GM12892 (cell line): ENCODE measurements at regions not wholly inside any gene's neighbourhood (a gene's known extent, or its start where the extent isn't known, plus 50 kb on each side); places are given as distances from the start of the nearest gene placed in this dataset.
"Not testable (repeated sequence)": the region's sequence is repeated elsewhere in the genome, so short reads cannot be mapped to it uniquely, and the experiment has no call there.

Experiments used
- DNase-seq: peaks from one replicate; pipeline ENCODE4 v3.0.0; 2011; ENCODE audit not compliant: insufficient read length
- FAIRE-seq: peaks from 2 replicates; lab custom pipeline; 2011; peaks lifted over from hg19 to GRCh38; lab: Jason Lieb, UNC
- POLR2A ChIP-seq: IDR thresholded peaks from 2 replicates; pipeline ENCODE4 v1.6.1; 2011; ENCODE audit warnings: low read depth, low read length, control low read depth
- POLR2AphosphoS5 ChIP-seq: IDR thresholded peaks from 2 replicates; pipeline ENCODE4 v1.6.1; 2011; ENCODE audit warnings: low read depth, low read length, control low read depth
- TAF1 ChIP-seq: IDR thresholded peaks from 2 replicates; pipeline ENCODE4 v1.6.1; 2011; ENCODE audit warnings: low read depth, mild to moderate bottlenecking, control low read depth, low read length, borderline replicate concordance

DNA sequence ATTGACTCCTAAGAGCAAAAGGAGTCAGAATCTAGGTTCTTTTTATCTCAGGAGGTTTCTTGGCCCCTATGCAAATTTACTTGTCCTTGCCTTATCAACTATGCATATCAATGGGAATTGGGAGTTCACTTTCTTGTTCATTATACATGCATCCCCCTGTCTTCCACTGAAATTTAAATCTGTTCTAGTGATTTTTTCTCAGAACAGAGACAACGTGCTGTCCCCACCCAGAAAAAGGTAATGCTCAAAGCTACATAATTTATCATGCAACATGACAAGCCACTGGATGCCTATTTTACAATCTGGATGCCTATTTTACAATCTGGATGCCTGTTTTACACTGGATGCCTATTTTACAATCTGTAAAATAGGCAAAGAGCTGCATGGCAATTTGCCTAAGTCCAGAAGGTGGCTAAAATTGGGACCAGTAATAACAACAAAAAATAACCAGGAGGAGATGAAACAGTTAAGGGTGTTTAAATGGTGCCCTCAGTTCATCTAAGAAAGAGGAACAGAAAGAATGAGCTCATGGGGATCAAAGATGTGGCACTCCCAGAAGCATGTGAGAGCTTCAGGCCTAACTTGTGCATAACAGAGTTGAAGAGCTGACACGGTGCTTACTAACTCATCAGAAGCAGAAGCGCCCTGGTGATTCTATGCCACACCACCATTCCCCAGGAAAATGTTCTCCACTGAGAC is 537.8 kb upstream of the BOD1L1 start:
- peak; percentile 63 for FAIRE-seq
- TF ChIP-seq POLR2A: no peak
- DNase-seq: no peak

DNA sequence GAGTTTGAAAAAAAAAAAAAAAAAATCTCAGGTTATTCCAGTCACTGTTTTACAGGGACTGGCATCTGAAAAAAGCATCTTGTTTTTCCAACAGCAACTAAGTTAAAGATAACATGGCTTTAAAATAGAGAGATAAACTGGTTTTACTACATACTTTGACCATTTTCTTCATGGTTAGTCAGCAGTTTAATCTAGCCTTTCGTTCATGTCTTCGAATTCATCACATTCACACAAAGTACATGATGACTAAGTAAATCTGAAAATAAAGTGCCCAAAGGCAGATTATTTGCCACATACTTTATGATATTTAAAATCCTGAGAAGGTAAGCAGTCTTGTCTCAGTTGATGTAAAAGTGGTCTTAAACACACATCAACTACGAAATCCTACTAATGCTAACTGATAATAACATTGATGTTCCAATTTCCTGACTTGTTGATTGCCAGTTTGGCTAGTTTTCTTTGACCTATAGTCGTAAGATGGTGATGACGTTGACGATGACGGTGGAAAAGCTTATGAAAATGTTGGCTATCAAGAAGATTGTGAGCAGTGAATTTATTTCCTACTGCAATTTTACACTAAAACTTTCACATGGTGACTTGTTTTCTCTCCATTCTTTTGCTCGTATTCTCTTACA is 540.5 kb upstream of the BOD1L1 start:
- FAIRE-seq: no peak

GRCh38 chr4:14168919-14169318 is 541.4 kb upstream of the BOD1L1 start:
- TF ChIP-seq TAF1 (no peak), POLR2A (no peak), POLR2AphosphoS5 (no peak)
- FAIRE-seq: peak; percentile 21
- no peak for DNase-seq

More for the DNA sequence above, 540.5 kb upstream of the BOD1L1 start:
- no peak for DNase-seq
- TF ChIP-seq TAF1 (no peak), POLR2A (no peak), POLR2AphosphoS5 (no peak)

- no peak for DNase-seq
- TF ChIP-seq TAF1 (no peak), POLR2AphosphoS5 (no peak), POLR2A (no peak)
- FAIRE-seq: no peak
These were observed 541.9 kb upstream of the BOD1L1 start for GRCh38 chr4:14169460-14169859.

- not testable (repeated sequence) for DNase-seq, FAIRE-seq
These were observed 542.4 kb upstream of the BOD1L1 start for GRCh38 chr4:14169940-14170339.

GRCh38 chr4:14176613-14177012 is 549.1 kb upstream of the BOD1L1 start:
- no peak for TF ChIP-seq TAF1
- no peak for FAIRE-seq
- DNase-seq: no peak

DNA sequence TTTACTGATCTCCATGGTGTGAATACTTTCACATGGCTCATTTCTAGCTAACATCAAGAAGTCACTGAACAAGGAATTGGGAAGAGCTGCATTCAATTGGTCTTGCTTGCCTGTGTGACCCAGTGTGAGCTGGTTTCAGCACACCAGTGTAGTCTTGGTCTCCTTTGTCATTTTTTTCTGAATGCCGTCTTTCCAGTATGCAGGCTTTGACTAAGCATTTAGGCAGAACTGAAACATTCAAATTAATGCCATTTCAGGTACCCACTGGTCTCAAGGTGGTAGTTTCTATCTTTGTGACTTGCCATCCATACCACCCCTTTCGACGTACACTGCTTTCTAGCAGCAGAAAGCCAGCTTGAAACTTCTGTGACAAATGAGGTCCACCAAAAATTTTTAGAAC is 550.5 kb upstream of the BOD1L1 start:
- no peak for TF ChIP-seq POLR2A
- TF ChIP-seq TAF1: no peak
- FAIRE-seq: peak; percentile 82
- DNase-seq: no peak

GRCh38 chr4:14178421-14178820 is 550.9 kb upstream of the BOD1L1 start:
- DNase-seq (no peak), FAIRE-seq (no peak)
- TF ChIP-seq POLR2A (no peak), TAF1 (no peak), POLR2AphosphoS5 (no peak)

DNA sequence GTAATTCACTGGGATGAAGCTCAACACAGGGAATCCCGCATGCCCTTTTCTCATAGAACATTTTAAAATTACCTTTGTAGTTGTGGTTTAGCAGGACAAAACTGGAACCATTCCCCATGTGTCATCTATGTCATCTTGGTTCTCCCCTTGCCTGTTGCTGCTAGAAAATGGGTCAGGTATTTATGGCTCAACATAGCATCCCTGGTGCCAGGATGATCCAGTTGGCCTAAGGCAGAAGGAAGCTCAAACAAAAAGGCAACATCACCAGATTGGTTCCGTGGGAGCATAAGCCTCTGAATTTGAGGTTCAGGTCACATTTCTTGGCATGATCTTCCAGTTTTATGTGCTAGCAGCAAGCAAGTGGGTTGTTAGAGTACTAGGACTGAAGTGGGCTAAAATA is 552.6 kb upstream of the BOD1L1 start:
- DNase-seq (no peak), FAIRE-seq (no peak)
- TF ChIP-seq TAF1 (no peak), POLR2AphosphoS5 (no peak), POLR2A (no peak)

DNA sequence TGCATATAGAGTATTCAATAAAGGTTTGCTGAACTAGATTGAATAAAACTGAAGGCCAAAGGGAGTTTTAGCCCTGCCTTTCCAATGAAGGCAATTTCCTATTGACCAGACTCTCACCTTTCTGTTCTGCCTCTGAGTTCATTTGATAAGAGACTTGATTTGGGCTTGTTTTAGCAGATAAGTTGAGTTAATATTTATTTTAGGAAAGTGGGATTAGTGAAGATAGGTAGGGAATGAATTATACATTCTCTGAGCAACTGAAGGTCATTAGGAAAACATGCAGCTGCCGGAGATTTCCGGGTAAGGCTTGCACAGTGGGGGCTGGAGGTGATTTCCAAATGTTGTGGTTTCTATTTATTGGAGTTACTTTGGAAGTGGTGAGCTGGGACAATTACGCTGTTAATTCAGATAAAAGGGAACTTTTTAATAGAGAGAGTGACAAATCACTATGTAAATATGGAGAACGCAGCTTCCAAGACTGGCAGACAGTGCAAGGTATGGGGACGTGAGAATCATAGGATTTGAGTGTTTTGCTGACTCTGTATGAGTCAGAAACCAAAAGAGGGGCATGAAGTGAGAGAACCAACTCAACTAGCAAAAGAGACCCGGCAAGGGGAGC is 553.6 kb upstream of the BOD1L1 start:
- no peak for DNase-seq
- no peak for TF ChIP-seq POLR2AphosphoS5
- TF ChIP-seq POLR2A: no peak
- TF ChIP-seq TAF1: no peak
- no peak for FAIRE-seq

GRCh38 chr4:14182148-14182547 is 554.6 kb upstream of the BOD1L1 start:
- DNase-seq (no peak), FAIRE-seq (no peak)
- no peak for TF ChIP-seq TAF1
- no peak for TF ChIP-seq POLR2AphosphoS5
- no peak for TF ChIP-seq POLR2A

- DNase-seq: no peak
- no peak for FAIRE-seq
- TF ChIP-seq TAF1 (no peak), POLR2A (no peak), POLR2AphosphoS5 (no peak)
These were observed 556.7 kb upstream of the BOD1L1 start for GRCh38 chr4:14184265-14184664.
